Ectodermal cell (in vitro differentiated cells): ENCODE measurements at regions not wholly inside any gene's neighbourhood (a gene's known extent, or its start where the extent isn't known, plus 50 kb on each side); places are given as distances from the start of the nearest gene placed in this dataset.
"Not testable (repeated sequence)": the region's sequence is repeated elsewhere in the genome, so short reads cannot be mapped to it uniquely, and the experiment has no call there.

Experiments
- H3K27ac ChIP-seq: 2 replicates; pipeline ENCODE4 v1.7.0; 2013; ENCODE audit warnings: mild to moderate bottlenecking, low read depth, low read length; ENCODE audit not compliant: insufficient read depth, poor library complexity, severe bottlenecking
- H3K27me3 ChIP-seq: 2 replicates; pipeline ENCODE4 v1.7.0; 2013; ENCODE audit warnings: mild to moderate bottlenecking, low read length; ENCODE audit not compliant: insufficient read depth, control insufficient read depth, poor library complexity, severe bottlenecking
- H3K36me3 ChIP-seq: one replicate; pipeline ENCODE4 v1.7.0; 2013; ENCODE audit warnings: low read length; ENCODE audit not compliant: control insufficient read depth, insufficient read depth
- H3K4me1 ChIP-seq: one replicate; pipeline ENCODE4 v1.7.0; 2013; ENCODE audit warnings: low read length; ENCODE audit not compliant: control insufficient read depth, insufficient read depth
- H3K4me3 ChIP-seq: 2 replicates; pipeline ENCODE4 v1.7.0; 2013; ENCODE audit warnings: low read depth, low read length, control low read depth; ENCODE audit not compliant: insufficient read depth
- H3K9me3 ChIP-seq: 2 replicates; pipeline ENCODE4 v1.7.0; 2013; ENCODE audit warnings: mild to moderate bottlenecking, low read length, moderate library complexity; ENCODE audit not compliant: control insufficient read depth
- WGBS, 2 experiments: methylation state at CpG; one replicate each; pipeline ENCODE4 v1.1.7; 2013; ENCODE audit warnings: missing lambda C conversion rate in 2 of 2; 5-methylcytosine and 5-hydroxymethylcytosine counted together

- H3K9me3 ChIP-seq: no peaks in the 10 kb centered on the region
- H3K27ac ChIP-seq: no peak overlapping the region
- 84 to 85% methylated on average over 2 of the region's 2 CpGs for WGBS, 2 experiments
- H3K4me3 ChIP-seq: no peak overlapping the region
- H3K4me1 ChIP-seq: peaks cover 5% of the 10 kb centered on the region
- H3K36me3 ChIP-seq: no peaks in the 10 kb centered on the region
- no peaks in the 10 kb centered on the region for H3K27me3 ChIP-seq
Measured at GRCh38 chr6:126198631-126199030, 141.3 kb upstream of the CENPW start.

GRCh38 chr6:126199466-126199865 lies 140.4 kb upstream of the CENPW start:
- Histone ChIP-seq H3K4me3 (no peak overlapping the region), H3K9me3 (no peaks in the 10 kb centered on the region), H3K4me1 (peaks cover 5% of the 10 kb centered on the region), H3K36me3 (no peaks in the 10 kb centered on the region), H3K27me3 (no peaks in the 10 kb centered on the region), H3K27ac (no peak overlapping the region)
- WGBS, 2 experiments: 91 to 100% methylated on average over 1 of the region's 1 CpG

- H3K9me3 ChIP-seq: no peaks in the 10 kb centered on the region
- H3K36me3 ChIP-seq: no peaks in the 10 kb centered on the region
- no peak overlapping the region for H3K4me3 ChIP-seq
- H3K4me1 ChIP-seq: peaks cover 5% of the 10 kb centered on the region
- WGBS, 2 experiments: 91 to 96% methylated on average over 2 of the region's 2 CpGs
- no peaks in the 10 kb centered on the region for H3K27me3 ChIP-seq
- no peak overlapping the region for H3K27ac ChIP-seq
Measured at GRCh38 chr6:126202707-126203106, 137.2 kb upstream of the CENPW start.

GRCh38 chr6:126204126-126204525 lies 135.8 kb upstream of the CENPW start:
- H3K4me3 ChIP-seq: no peak overlapping the region
- no peaks in the 10 kb centered on the region for H3K36me3 ChIP-seq
- 91 to 92% methylated on average over 4 of the region's 4 CpGs for WGBS, 2 experiments
- H3K9me3 ChIP-seq: no peaks in the 10 kb centered on the region
- no peaks in the 10 kb centered on the region for H3K27me3 ChIP-seq
- no peak overlapping the region for H3K27ac ChIP-seq
- no peaks in the 10 kb centered on the region for H3K4me1 ChIP-seq

GRCh38 chr6:126204598-126204997 lies 135.3 kb upstream of the CENPW start:
- H3K4me3 ChIP-seq: no peak overlapping the region
- H3K4me1 ChIP-seq: no peaks in the 10 kb centered on the region
- no peaks in the 10 kb centered on the region for H3K9me3 ChIP-seq
- no peaks in the 10 kb centered on the region for H3K36me3 ChIP-seq
- H3K27me3 ChIP-seq: no peaks in the 10 kb centered on the region
- H3K27ac ChIP-seq: no peak overlapping the region

GRCh38 chr6:126206504-126207246 lies 133.2 kb upstream of the CENPW start:
- H3K27me3 ChIP-seq: no peaks in the 10 kb centered on the region
- H3K9me3 ChIP-seq: no peaks in the 10 kb centered on the region
- 57% methylated on average over 1 of the region's 1 CpG; no CpG with 5 or more reads in 1 of the 2 experiments for WGBS, 2 experiments
- no peak overlapping the region for H3K4me3 ChIP-seq
- no peaks in the 10 kb centered on the region for H3K4me1 ChIP-seq
- no peaks in the 10 kb centered on the region for H3K36me3 ChIP-seq
- no peak overlapping the region for H3K27ac ChIP-seq

- no peaks in the 10 kb centered on the region for H3K9me3 ChIP-seq
- WGBS, 2 experiments: 87 to 93% methylated on average over 3 of the region's 3 CpGs
- H3K36me3 ChIP-seq: no peaks in the 10 kb centered on the region
Measured at GRCh38 chr6:126210398-126211075, 129.4 kb upstream of the CENPW start.

GRCh38 chr6:126217497-126217896 lies 122.4 kb upstream of the CENPW start:
- no peak overlapping the region for H3K27ac ChIP-seq
- 91 to 96% methylated on average over 3 of the region's 3 CpGs for WGBS, 2 experiments
- no peaks in the 10 kb centered on the region for H3K9me3 ChIP-seq
- H3K4me1 ChIP-seq: no peaks in the 10 kb centered on the region
- no peak overlapping the region for H3K4me3 ChIP-seq
- no peaks in the 10 kb centered on the region for H3K27me3 ChIP-seq
- no peaks in the 10 kb centered on the region for H3K36me3 ChIP-seq

More at GRCh38 chr6:126210398-126211075, 129.4 kb upstream of the CENPW start:
- Histone ChIP-seq H3K27me3 (no peaks in the 10 kb centered on the region), H3K4me1 (no peaks in the 10 kb centered on the region), H3K27ac (no peak overlapping the region), H3K4me3 (no peak overlapping the region)

- H3K27ac ChIP-seq, H3K4me3 ChIP-seq, H3K27me3 ChIP-seq, H3K4me1 ChIP-seq, H3K9me3 ChIP-seq, H3K36me3 ChIP-seq: not testable (repeated sequence)
Measured at GRCh38 chr6:126220901-126221300, 119.0 kb upstream of the CENPW start.

GRCh38 chr6:126227833-126228702 lies 111.8 kb upstream of the CENPW start:
- H3K9me3 ChIP-seq: no peaks in the 10 kb centered on the region
- H3K27ac ChIP-seq: no peak overlapping the region
- no peak overlapping the region for H3K4me3 ChIP-seq
- H3K4me1 ChIP-seq: peaks cover 7% of the 10 kb centered on the region
- WGBS, 2 experiments: 90 to 91% methylated on average over 11 of the region's 11 CpGs
- H3K36me3 ChIP-seq: no peaks in the 10 kb centered on the region
- no peaks in the 10 kb centered on the region for H3K27me3 ChIP-seq
